Activated T-cell treated with anti-CD3 and anti-CD28 coated beads for 1 hour (primary cell): ENCODE measurements at regions not wholly inside any gene's neighbourhood (a gene's known extent, or its start where the extent isn't known, plus 50 kb on each side); places are given as distances from the start of the nearest gene placed in this dataset.
"Not testable (repeated sequence)": the region's sequence is repeated elsewhere in the genome, so short reads cannot be mapped to it uniquely, and the experiment has no call there.

Experiments
- DNase-seq: peaks from one replicate; pipeline ENCODE4 v3.0.0-alpha.2; 2020; ENCODE audit warnings: low read depth

- no peak for DNase-seq
These were observed 383.4 kb downstream of the MLLT3 start for GRCh38 chr9:20238921-20239320.

- no peak for DNase-seq
These were observed 384.6 kb downstream of the MLLT3 start for GRCh38 chr9:20237686-20238085.

GRCh38 chr9:20236676-20237075 lies 385.6 kb downstream of the MLLT3 start:
- DNase-seq: no peak

GRCh38 chr9:20235206-20235605 lies 387.1 kb downstream of the MLLT3 start:
- DNase-seq: not testable (repeated sequence)

GRCh38 chr9:20228096-20228495 lies 394.2 kb downstream of the MLLT3 start:
- DNase-seq: no peak

- DNase-seq: no peak
These were observed 395.0 kb downstream of the MLLT3 start for GRCh38 chr9:20227166-20227874.

- no peak for DNase-seq
These were observed 396.0 kb downstream of the MLLT3 start for GRCh38 chr9:20226345-20226744.

GRCh38 chr9:20225826-20226225 lies 396.5 kb downstream of the MLLT3 start:
- no peak for DNase-seq

GRCh38 chr9:20224756-20225155 lies 397.5 kb downstream of the MLLT3 start:
- DNase-seq: no peak

- no peak for DNase-seq
These were observed 402.0 kb downstream of the MLLT3 start for GRCh38 chr9:20220286-20220685.

- DNase-seq: no peak
These were observed 402.9 kb downstream of the MLLT3 start for GRCh38 chr9:20219437-20219836.

- no peak for DNase-seq
These were observed 404.7 kb downstream of the MLLT3 start for GRCh38 chr9:20217596-20217995.

- no peak for DNase-seq
These were observed 405.9 kb downstream of the MLLT3 start for GRCh38 chr9:20216438-20216837.

GRCh38 chr9:20215552-20215951 lies 406.7 kb downstream of the MLLT3 start:
- no peak for DNase-seq

GRCh38 chr9:20212806-20213205 lies 409.5 kb downstream of the MLLT3 start:
- DNase-seq: no peak

- DNase-seq: peak; percentile 2
These were observed 412.6 kb downstream of the MLLT3 start for GRCh38 chr9:20209391-20210340.

- DNase-seq: no peak
These were observed 413.3 kb downstream of the MLLT3 start for GRCh38 chr9:20208961-20209371.

GRCh38 chr9:20208226-20208625 lies 414.1 kb downstream of the MLLT3 start:
- DNase-seq: no peak

- no peak for DNase-seq
These were observed 415.1 kb downstream of the MLLT3 start for GRCh38 chr9:20207176-20207575.

- DNase-seq: no peak
These were observed 416.5 kb downstream of the MLLT3 start for GRCh38 chr9:20205821-20206220.

- DNase-seq: no peak
These were observed 412.2 kb upstream of the SLC24A2 start for GRCh38 chr9:20200991-20201431.

- DNase-seq: no peak
These were observed 411.7 kb upstream of the SLC24A2 start for GRCh38 chr9:20200581-20200980.

GRCh38 chr9:20199111-20199510 lies 410.3 kb upstream of the SLC24A2 start:
- DNase-seq: no peak
